ENCODE measurements at regions not wholly inside any gene's neighbourhood (a gene's known extent, or its start where the extent isn't known, plus 50 kb on each side); places are given as distances from the start of the nearest gene placed in this dataset.

DNA sequence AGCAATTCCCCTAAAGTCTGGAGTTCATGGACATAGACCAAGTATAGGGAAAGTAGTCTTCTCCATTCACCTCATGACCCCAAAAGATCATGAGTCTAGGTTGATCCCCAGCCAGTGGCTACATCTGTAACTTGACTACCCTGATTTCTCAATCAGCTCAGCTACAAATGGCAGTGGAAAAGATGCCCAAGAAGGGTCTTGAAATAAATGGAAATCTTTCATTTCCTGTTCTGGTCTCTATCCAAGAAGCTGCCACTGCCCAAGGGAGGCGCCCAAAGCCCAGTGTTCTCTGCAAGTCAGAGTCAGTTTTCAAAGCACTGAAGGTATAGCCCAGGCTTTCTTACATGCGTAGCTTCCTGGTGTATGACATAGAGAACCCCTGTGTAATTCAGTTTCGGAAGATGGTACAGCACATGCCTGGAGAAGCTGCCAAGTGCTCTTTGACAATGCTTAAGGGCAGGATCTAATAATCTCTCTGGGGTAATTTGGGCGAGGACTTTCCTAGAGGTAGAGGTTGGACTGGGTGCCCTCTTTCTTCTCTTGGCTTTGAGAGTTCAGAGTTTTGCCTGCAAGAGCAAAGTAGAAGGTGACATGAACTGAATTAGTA, 101.1 kb downstream of the ADAMTS15 start:
- TF ChIP-seq CTCF (IDR thresholded peaks at IDR 0.05; ENCODE audit: borderline replicate concordance, extremely low read depth, low read length, poor library complexity, severe bottlenecking), result no peak
- TF ChIP-seq EZH2 (IDR thresholded peaks at IDR 0.05; ENCODE audit: borderline replicate concordance, low read depth, low read length, severe bottlenecking), result no peak
